Progenitor cell of endocrine pancreas (in vitro differentiated cells): ENCODE measurements at regions not wholly inside any gene's neighbourhood (a gene's known extent, or its start where the extent isn't known, plus 50 kb on each side); places are given as distances from the start of the nearest gene placed in this dataset.
"Not testable (repeated sequence)": the region's sequence is repeated elsewhere in the genome, so short reads cannot be mapped to it uniquely, and the experiment has no call there.

Source experiments
- DNase-seq: peaks from one replicate; pipeline ENCODE4 v3.0.0; 2021; ENCODE audit warnings: low spot score; ENCODE audit not compliant: unreplicated experiment
- H3K27ac Mint-ChIP-seq: 2 replicates; pipeline ENCODE4 v1.8.0; 2021; ENCODE audit warnings: mild to moderate bottlenecking, moderate library complexity, mixed read lengths
- H3K27me3 Mint-ChIP-seq: 2 replicates; pipeline ENCODE4 v1.8.0; 2021; ENCODE audit warnings: mixed read lengths
- H3K36me3 Mint-ChIP-seq: 2 replicates; pipeline ENCODE4 v1.8.0; 2022; ENCODE audit warnings: mixed read lengths; ENCODE audit not compliant: insufficient read depth
- H3K4me1 Mint-ChIP-seq: 2 replicates; pipeline ENCODE4 v1.8.0; 2021; ENCODE audit warnings: low read depth, mixed read lengths
- H3K4me3 Mint-ChIP-seq: 2 replicates; pipeline ENCODE4 v1.8.0; 2021; ENCODE audit warnings: low read depth, mild to moderate bottlenecking, moderate library complexity, mixed read lengths
- H3K9me3 Mint-ChIP-seq: 2 replicates; pipeline ENCODE4 v1.8.0; 2021; ENCODE audit warnings: low read depth, mixed read lengths
- TF ChIP-seq, protein P1 (sequence below): fragments of 200-600 bp; sonication (generic); IDR thresholded peaks from one replicate; pipeline ENCODE4 v1.5.0; 2021; ENCODE audit warnings: antibody characterized with exemption, mild to moderate bottlenecking; ENCODE audit not compliant: unreplicated experiment

DNA sequence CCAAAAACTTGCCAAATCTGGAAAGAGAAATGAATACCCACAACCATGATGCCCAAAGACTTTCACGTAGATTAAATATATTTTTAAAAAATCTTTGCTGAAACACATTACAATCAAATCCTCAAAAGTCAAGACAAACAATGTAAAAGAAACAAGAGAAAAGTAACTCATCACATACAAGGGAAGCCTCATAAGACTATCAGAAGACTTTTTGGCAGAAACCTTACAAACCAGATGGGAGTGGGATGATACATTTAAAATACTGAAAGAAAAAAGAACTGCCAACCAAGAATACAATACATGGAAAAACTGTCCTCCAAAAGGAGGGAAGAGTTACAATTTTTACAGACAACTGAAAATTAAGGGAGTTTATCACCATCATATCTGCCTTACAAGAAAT, 319.0 kb upstream of the INTU start:
- no peaks in the 10 kb centered on the region for H3K27me3 Mint-ChIP-seq
- DNase-seq, result no peak
- no peaks in the 10 kb centered on the region for H3K36me3 Mint-ChIP-seq
- peaks cover 38% of the 10 kb centered on the region for H3K9me3 Mint-ChIP-seq
- no peaks in the 10 kb centered on the region for H3K4me1 Mint-ChIP-seq
- TF ChIP-seq, protein P1, sequence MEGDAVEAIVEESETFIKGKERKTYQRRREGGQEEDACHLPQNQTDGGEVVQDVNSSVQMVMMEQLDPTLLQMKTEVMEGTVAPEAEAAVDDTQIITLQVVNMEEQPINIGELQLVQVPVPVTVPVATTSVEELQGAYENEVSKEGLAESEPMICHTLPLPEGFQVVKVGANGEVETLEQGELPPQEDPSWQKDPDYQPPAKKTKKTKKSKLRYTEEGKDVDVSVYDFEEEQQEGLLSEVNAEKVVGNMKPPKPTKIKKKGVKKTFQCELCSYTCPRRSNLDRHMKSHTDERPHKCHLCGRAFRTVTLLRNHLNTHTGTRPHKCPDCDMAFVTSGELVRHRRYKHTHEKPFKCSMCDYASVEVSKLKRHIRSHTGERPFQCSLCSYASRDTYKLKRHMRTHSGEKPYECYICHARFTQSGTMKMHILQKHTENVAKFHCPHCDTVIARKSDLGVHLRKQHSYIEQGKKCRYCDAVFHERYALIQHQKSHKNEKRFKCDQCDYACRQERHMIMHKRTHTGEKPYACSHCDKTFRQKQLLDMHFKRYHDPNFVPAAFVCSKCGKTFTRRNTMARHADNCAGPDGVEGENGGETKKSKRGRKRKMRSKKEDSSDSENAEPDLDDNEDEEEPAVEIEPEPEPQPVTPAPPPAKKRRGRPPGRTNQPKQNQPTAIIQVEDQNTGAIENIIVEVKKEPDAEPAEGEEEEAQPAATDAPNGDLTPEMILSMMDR, result no peak
- no peak overlapping the region for H3K4me3 Mint-ChIP-seq
- no peak overlapping the region for H3K27ac Mint-ChIP-seq

DNA sequence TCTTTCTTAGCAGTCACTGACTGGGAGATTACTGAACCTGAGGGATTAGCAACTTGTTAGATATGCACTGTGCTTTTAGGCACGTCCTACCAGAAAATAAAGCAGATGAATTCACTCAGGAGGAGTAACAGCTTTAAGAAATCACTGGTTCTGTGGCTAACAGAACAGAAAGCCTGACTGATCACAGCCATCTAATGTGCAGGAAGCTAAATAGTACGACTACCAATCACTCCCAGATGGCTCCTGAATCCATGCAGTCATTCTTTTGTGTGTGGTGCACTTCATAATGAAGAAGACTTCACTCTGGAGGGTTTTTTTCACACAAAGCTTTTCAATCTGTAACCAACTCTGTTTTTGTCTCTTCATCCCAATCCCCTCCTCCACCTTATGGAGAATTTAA, 305.3 kb upstream of the INTU start:
- no peaks in the 10 kb centered on the region for H3K4me1 Mint-ChIP-seq
- no peak overlapping the region for H3K4me3 Mint-ChIP-seq
- H3K36me3 Mint-ChIP-seq, result no peaks in the 10 kb centered on the region
- no peak for DNase-seq
- H3K27me3 Mint-ChIP-seq, result no peaks in the 10 kb centered on the region
- TF ChIP-seq, protein P1, result no peak
- H3K9me3 Mint-ChIP-seq, result peaks cover 18% of the 10 kb centered on the region
- no peak overlapping the region for H3K27ac Mint-ChIP-seq

DNA sequence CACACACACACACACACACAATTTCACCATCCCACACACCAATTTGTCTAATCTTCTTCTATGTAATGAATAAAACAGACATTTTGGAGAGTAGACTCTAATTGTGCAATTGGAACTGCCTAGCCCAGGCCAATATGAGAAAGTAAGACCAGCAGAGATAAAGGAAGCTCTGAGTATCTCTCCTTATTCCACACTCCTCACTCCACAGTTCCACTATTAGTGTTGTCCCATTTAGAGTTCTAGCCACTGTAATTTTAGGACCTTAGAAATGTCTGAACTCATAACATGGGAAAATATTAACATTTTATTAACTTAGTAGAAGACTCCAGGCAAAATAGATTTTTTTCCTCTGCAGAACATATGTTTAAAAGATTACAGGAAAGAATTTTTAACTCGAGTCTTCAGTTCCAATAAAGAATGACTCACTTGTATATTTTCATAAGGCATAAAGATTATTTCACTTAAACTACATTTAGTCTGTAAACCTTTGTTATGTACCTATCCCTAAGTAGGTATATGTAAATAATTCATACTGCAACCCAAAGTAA, 297.6 kb upstream of the INTU start:
- H3K9me3 Mint-ChIP-seq, result no peaks in the 10 kb centered on the region
- H3K27me3 Mint-ChIP-seq, result no peaks in the 10 kb centered on the region
- H3K27ac Mint-ChIP-seq, result no peak overlapping the region
- H3K36me3 Mint-ChIP-seq, result no peaks in the 10 kb centered on the region
- DNase-seq, result no peak
- TF ChIP-seq, protein P1, result no peak
- H3K4me3 Mint-ChIP-seq, result no peak overlapping the region
- peaks cover 3% of the 10 kb centered on the region for H3K4me1 Mint-ChIP-seq

DNA sequence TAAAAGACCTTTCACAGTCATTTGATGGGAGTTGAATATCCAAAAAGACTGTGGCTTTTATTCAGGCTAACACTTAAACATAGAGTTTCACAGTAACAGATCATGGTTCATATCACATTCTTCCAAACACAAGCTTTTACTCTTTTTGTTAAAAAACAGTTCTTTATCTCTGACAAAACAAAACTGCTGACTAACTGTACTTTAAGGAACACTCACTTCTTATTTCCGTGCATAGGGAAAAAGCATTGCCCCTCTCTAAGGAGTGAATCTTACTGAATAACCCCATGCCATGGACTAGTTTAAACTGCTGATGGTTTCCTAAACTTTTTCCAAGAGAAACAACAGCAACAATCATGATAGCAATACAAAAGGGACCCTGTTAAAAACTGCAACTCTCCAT, 297.0 kb upstream of the INTU start:
- TF ChIP-seq, protein P1, result no peak
- Mint-ChIP-seq H3K27me3 (no peaks in the 10 kb centered on the region), H3K27ac (no peak overlapping the region)

DNA sequence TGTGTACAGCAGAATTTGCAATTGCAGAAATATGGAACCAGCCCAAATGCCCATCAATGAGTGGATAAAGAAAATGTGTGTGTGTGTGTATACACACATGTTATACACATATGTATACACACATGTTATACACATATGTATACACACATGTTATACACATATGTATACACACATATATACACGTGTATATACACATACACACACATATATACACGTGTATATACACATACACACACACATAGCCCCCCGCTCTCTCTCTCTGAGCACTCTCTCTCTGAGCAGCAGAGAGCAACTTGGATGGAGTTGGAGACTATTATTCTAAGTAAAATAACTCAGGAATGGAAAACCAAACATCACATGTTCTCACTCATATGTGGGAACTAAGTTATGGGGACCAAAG, 289.6 kb upstream of the INTU start:
- not testable (repeated sequence) for H3K9me3 Mint-ChIP-seq, H3K4me3 Mint-ChIP-seq, DNase-seq, H3K4me1 Mint-ChIP-seq, H3K27me3 Mint-ChIP-seq, H3K27ac Mint-ChIP-seq, H3K36me3 Mint-ChIP-seq

More for the DNA sequence above, 297.0 kb upstream of the INTU start:
- Mint-ChIP-seq H3K36me3 (no peaks in the 10 kb centered on the region), H3K4me3 (no peak overlapping the region), H3K9me3 (no peaks in the 10 kb centered on the region), H3K4me1 (peaks cover 3% of the 10 kb centered on the region)
- DNase-seq, result no peak

DNA sequence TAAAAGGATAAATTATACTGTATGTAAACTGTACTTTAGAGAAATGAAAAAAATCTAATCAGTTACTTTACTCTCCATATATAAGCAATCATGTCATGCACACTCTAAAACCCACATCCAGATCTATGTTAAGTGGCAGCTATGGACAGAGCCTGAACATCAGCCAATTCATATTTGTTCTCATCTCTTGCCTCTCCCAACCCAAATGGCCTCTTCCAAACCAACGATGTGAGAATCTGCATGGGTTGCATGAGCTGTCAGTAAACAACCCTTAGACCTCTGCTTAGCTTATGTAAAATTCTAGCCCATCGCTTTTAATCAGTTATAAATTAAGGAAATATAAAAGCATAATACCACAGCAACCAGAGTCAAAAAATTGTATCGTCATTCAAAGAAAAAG, 288.7 kb upstream of the INTU start:
- H3K27me3 Mint-ChIP-seq, result no peaks in the 10 kb centered on the region
- TF ChIP-seq, protein P1, result no peak
- no peak overlapping the region for H3K27ac Mint-ChIP-seq
- H3K4me3 Mint-ChIP-seq, result no peak overlapping the region
- H3K36me3 Mint-ChIP-seq, result no peaks in the 10 kb centered on the region
- peaks cover under 1% of the 10 kb centered on the region for H3K9me3 Mint-ChIP-seq
- no peak for DNase-seq
- H3K4me1 Mint-ChIP-seq, result no peaks in the 10 kb centered on the region
